ENCODE measurements at regions not wholly inside any gene's neighbourhood (a gene's known extent, or its start where the extent isn't known, plus 50 kb on each side); places are given as distances from the start of the nearest gene placed in this dataset.

DNA sequence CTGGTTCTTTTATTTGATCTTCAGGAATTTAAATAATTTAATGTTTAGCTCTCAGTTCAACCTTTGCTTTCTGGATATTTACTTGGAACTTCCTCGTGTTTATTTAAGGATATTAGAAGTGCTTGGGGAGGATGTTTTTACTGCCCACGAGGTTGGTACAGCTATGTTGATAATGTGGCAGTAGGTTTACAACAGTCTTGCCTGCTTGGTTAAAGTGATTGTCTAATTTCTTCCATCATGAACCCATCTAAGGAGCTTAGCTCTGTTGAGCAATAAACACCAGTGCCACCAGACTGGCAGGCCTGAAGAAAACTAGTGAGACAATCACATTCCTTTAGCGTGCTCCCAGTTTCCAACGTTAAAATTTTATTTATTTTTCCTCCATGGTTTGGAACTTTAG is 94.5 kb downstream of the ICOS start (continued):
- TF ChIP-seq, protein P1, sequence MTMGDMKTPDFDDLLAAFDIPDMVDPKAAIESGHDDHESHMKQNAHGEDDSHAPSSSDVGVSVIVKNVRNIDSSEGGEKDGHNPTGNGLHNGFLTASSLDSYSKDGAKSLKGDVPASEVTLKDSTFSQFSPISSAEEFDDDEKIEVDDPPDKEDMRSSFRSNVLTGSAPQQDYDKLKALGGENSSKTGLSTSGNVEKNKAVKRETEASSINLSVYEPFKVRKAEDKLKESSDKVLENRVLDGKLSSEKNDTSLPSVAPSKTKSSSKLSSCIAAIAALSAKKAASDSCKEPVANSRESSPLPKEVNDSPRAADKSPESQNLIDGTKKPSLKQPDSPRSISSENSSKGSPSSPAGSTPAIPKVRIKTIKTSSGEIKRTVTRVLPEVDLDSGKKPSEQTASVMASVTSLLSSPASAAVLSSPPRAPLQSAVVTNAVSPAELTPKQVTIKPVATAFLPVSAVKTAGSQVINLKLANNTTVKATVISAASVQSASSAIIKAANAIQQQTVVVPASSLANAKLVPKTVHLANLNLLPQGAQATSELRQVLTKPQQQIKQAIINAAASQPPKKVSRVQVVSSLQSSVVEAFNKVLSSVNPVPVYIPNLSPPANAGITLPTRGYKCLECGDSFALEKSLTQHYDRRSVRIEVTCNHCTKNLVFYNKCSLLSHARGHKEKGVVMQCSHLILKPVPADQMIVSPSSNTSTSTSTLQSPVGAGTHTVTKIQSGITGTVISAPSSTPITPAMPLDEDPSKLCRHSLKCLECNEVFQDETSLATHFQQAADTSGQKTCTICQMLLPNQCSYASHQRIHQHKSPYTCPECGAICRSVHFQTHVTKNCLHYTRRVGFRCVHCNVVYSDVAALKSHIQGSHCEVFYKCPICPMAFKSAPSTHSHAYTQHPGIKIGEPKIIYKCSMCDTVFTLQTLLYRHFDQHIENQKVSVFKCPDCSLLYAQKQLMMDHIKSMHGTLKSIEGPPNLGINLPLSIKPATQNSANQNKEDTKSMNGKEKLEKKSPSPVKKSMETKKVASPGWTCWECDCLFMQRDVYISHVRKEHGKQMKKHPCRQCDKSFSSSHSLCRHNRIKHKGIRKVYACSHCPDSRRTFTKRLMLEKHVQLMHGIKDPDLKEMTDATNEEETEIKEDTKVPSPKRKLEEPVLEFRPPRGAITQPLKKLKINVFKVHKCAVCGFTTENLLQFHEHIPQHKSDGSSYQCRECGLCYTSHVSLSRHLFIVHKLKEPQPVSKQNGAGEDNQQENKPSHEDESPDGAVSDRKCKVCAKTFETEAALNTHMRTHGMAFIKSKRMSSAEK (CRISPR knock-in tag; IDR thresholded peaks at IDR 0.05; ENCODE audit: borderline replicate concordance) = no peak
- TF ChIP-seq, protein P2, sequence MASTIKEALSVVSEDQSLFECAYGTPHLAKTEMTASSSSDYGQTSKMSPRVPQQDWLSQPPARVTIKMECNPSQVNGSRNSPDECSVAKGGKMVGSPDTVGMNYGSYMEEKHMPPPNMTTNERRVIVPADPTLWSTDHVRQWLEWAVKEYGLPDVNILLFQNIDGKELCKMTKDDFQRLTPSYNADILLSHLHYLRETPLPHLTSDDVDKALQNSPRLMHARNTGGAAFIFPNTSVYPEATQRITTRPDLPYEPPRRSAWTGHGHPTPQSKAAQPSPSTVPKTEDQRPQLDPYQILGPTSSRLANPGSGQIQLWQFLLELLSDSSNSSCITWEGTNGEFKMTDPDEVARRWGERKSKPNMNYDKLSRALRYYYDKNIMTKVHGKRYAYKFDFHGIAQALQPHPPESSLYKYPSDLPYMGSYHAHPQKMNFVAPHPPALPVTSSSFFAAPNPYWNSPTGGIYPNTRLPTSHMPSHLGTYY (CRISPR knock-in tag; IDR thresholded peaks at IDR 0.05) = no peak
- TF ChIP-seq, protein P3, sequence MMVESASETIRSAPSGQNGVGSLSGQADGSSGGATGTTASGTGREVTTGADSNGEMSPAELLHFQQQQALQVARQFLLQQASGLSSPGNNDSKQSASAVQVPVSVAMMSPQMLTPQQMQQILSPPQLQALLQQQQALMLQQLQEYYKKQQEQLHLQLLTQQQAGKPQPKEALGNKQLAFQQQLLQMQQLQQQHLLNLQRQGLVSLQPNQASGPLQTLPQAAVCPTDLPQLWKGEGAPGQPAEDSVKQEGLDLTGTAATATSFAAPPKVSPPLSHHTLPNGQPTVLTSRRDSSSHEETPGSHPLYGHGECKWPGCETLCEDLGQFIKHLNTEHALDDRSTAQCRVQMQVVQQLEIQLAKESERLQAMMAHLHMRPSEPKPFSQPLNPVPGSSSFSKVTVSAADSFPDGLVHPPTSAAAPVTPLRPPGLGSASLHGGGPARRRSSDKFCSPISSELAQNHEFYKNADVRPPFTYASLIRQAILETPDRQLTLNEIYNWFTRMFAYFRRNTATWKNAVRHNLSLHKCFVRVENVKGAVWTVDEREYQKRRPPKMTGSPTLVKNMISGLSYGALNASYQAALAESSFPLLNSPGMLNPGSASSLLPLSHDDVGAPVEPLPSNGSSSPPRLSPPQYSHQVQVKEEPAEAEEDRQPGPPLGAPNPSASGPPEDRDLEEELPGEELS (CRISPR knock-in tag; IDR thresholded peaks at IDR 0.05) = no peak
- no peak for TF ChIP-seq ESRRA (CRISPR knock-in tag; IDR thresholded peaks at IDR 0.05; ENCODE audit: borderline replicate concordance)
- TF ChIP-seq, protein P4, sequence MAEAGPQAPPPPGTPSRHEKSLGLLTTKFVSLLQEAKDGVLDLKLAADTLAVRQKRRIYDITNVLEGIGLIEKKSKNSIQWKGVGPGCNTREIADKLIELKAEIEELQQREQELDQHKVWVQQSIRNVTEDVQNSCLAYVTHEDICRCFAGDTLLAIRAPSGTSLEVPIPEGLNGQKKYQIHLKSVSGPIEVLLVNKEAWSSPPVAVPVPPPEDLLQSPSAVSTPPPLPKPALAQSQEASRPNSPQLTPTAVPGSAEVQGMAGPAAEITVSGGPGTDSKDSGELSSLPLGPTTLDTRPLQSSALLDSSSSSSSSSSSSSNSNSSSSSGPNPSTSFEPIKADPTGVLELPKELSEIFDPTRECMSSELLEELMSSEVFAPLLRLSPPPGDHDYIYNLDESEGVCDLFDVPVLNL (CRISPR knock-in tag; IDR thresholded peaks at IDR 0.05; ENCODE audit: borderline replicate concordance, low read depth) = no peak
- no peak for TF ChIP-seq NFE2L1 (CRISPR knock-in tag; IDR thresholded peaks at IDR 0.05)
- TF ChIP-seq, protein P5, sequence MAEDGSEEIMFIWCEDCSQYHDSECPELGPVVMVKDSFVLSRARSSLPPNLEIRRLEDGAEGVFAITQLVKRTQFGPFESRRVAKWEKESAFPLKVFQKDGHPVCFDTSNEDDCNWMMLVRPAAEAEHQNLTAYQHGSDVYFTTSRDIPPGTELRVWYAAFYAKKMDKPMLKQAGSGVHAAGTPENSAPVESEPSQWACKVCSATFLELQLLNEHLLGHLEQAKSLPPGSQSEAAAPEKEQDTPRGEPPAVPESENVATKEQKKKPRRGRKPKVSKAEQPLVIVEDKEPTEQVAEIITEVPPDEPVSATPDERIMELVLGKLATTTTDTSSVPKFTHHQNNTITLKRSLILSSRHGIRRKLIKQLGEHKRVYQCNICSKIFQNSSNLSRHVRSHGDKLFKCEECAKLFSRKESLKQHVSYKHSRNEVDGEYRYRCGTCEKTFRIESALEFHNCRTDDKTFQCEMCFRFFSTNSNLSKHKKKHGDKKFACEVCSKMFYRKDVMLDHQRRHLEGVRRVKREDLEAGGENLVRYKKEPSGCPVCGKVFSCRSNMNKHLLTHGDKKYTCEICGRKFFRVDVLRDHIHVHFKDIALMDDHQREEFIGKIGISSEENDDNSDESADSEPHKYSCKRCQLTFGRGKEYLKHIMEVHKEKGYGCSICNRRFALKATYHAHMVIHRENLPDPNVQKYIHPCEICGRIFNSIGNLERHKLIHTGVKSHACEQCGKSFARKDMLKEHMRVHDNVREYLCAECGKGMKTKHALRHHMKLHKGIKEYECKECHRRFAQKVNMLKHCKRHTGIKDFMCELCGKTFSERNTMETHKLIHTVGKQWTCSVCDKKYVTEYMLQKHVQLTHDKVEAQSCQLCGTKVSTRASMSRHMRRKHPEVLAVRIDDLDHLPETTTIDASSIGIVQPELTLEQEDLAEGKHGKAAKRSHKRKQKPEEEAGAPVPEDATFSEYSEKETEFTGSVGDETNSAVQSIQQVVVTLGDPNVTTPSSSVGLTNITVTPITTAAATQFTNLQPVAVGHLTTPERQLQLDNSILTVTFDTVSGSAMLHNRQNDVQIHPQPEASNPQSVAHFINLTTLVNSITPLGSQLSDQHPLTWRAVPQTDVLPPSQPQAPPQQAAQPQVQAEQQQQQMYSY (CRISPR knock-in tag; IDR thresholded peaks at IDR 0.05) = no peak
- TF ChIP-seq TP53 (CRISPR knock-in tag; IDR thresholded peaks at IDR 0.05) = no peak

DNA sequence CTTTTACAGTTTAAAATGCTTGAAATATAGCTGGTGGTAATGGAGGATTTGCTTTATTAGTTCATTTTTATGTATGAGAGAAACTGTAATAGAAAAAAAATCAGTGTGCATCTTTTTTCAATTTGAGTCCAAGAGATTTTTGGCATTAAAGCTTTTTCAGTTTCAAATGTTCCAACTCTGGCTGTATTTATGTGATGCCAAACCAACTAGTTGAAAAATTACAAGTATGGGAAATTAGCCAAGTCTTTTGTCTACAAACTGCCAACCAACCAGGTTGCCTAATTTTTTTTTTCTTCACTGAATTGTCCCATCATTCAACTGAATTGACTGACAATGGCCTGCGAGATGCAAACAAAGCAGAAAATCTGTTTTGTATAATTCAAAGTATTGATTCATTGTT is 95.7 kb downstream of the ICOS start:
- ChIA-PET CTCF (no interaction called here), POLR2A (no interaction called here)
- no peak overlapping the region for H3K27ac Mint-ChIP-seq
- H3K4me3 Mint-ChIP-seq = no peak overlapping the region
- peaks cover 4% of the 10 kb centered on the region for H3K4me1 Mint-ChIP-seq
- H3K36me3 Mint-ChIP-seq = no peaks in the 10 kb centered on the region
- no peak for TF ChIP-seq NFE2L1 (CRISPR knock-in tag; IDR thresholded peaks at IDR 0.05)
- ATAC-seq = no peak
- H3K27me3 Mint-ChIP-seq (ENCODE audit: low read depth) = no peaks in the 10 kb centered on the region
- H3K9me3 Mint-ChIP-seq = peaks cover 3% of the 10 kb centered on the region; the same call in 1 of the 2 replicates
- no peak for DNase-seq (ENCODE audit: low spot score)
